ENCODE measurements at regions not wholly inside any gene's neighbourhood (a gene's known extent, or its start where the extent isn't known, plus 50 kb on each side); places are given as distances from the start of the nearest gene placed in this dataset.

DNA sequence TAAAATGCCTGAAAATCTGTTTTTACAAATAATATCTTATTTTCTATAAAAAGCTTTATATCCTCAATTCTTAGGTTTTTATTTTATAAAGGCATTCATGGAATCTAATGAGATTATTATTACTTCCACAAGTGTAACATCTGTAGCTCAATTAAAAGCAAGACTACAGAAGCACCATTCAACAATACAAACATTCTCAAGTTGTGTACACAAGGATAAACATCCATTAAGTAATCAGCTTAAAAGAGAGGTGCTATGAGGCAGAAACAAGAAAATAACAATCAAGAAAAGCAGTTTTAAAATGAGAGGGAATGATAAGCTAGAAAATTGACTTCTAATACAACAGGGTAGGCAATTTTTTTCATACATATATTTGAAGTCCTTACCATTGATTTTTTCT is 326.1 kb downstream of the MRPL39 start:
- Mint-ChIP-seq H3K27ac (no peak overlapping the region), H3K27me3 (ENCODE audit: low read depth) (peaks cover 4% of the 10 kb centered on the region), H3K9me3 (no peaks in the 10 kb centered on the region), H3K4me1 (no peaks in the 10 kb centered on the region), H3K36me3 (ENCODE audit: low read depth) (no peaks in the 10 kb centered on the region), H3K4me3 (no peak overlapping the region)
- TF ChIP-seq, protein P1, sequence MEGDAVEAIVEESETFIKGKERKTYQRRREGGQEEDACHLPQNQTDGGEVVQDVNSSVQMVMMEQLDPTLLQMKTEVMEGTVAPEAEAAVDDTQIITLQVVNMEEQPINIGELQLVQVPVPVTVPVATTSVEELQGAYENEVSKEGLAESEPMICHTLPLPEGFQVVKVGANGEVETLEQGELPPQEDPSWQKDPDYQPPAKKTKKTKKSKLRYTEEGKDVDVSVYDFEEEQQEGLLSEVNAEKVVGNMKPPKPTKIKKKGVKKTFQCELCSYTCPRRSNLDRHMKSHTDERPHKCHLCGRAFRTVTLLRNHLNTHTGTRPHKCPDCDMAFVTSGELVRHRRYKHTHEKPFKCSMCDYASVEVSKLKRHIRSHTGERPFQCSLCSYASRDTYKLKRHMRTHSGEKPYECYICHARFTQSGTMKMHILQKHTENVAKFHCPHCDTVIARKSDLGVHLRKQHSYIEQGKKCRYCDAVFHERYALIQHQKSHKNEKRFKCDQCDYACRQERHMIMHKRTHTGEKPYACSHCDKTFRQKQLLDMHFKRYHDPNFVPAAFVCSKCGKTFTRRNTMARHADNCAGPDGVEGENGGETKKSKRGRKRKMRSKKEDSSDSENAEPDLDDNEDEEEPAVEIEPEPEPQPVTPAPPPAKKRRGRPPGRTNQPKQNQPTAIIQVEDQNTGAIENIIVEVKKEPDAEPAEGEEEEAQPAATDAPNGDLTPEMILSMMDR (IDR thresholded peaks at IDR 0.05; ENCODE audit: unreplicated experiment in 3 of 3): no peak

DNA sequence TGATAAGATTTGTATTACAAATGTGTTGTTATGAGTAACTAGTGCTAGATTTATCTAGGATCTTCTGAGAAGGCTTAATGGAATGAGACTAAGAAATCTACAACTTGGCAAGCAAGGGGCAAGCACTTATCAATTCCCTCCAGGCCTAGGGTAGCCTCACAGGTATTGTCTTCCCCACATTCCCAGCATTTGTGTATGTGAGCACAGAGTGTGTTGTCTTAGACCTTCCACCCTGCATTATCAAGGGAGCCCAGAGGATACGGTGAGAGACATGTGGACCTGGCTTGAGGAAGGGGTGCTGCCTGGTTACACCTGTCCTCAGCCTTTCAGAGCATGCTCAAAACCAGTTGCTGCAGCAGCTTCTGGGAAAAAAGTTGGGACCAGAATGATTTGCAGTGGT is 327.2 kb downstream of the MRPL39 start:
- TF ChIP-seq, protein P1 (IDR thresholded peaks at IDR 0.05; ENCODE audit: unreplicated experiment in 3 of 3): no peak
- Mint-ChIP-seq H3K27me3 (ENCODE audit: low read depth) (peaks cover 4% of the 10 kb centered on the region), H3K9me3 (no peaks in the 10 kb centered on the region), H3K27ac (no peak overlapping the region), H3K4me1 (no peaks in the 10 kb centered on the region), H3K4me3 (no peak overlapping the region), H3K36me3 (ENCODE audit: low read depth) (no peaks in the 10 kb centered on the region)

GRCh38 chr21:25273959-25274358 is 333.3 kb downstream of the MRPL39 start:
- Mint-ChIP-seq H3K4me3 (no peak overlapping the region), H3K27ac (no peak overlapping the region), H3K36me3 (ENCODE audit: low read depth) (no peaks in the 10 kb centered on the region), H3K4me1 (no peaks in the 10 kb centered on the region), H3K9me3 (no peaks in the 10 kb centered on the region), H3K27me3 (ENCODE audit: low read depth) (peaks cover 5% of the 10 kb centered on the region)
- TF ChIP-seq, protein P1 (IDR thresholded peaks at IDR 0.05; ENCODE audit: unreplicated experiment in 3 of 3): no peak

DNA sequence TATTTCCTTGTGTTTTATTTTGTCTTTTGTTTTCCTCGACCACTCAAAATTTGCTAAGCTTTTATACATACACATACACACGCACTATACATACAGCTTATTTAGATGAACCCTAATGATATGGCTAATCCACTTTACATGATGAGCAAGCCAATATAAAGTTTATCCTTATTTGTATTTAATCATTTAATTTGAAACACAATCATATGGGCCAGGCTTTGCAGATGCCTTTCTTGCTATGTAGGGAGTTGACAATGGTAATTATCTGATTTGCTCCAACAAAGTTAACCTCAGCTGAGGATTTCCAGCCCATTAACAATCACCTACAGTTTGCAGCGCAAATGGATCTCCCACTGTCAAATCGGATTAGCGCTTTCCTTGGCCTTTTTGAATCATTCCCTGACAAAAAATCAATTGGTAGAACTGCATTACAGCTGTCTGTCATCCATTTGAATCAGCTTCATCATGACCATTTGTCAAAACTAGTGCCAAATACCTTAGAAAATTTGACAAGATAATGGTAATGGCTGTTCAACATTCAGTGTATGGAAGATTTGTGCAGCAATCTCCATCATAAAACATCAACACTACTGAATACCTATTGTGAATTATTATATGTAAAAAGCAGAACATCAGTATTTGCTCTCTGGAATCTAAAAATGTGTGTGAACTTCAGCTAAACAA is 352.6 kb downstream of the MRPL39 start:
- peaks cover 5% of the 10 kb centered on the region for H3K9me3 Mint-ChIP-seq
- H3K27ac Mint-ChIP-seq: no peak overlapping the region
- H3K4me3 Mint-ChIP-seq: no peak overlapping the region
- H3K27me3 Mint-ChIP-seq (ENCODE audit: low read depth): no peaks in the 10 kb centered on the region
- no peaks in the 10 kb centered on the region for H3K4me1 Mint-ChIP-seq
- TF ChIP-seq, protein P1 (IDR thresholded peaks at IDR 0.05; ENCODE audit: unreplicated experiment in 3 of 3): no peak
- H3K36me3 Mint-ChIP-seq (ENCODE audit: low read depth): no peaks in the 10 kb centered on the region

DNA sequence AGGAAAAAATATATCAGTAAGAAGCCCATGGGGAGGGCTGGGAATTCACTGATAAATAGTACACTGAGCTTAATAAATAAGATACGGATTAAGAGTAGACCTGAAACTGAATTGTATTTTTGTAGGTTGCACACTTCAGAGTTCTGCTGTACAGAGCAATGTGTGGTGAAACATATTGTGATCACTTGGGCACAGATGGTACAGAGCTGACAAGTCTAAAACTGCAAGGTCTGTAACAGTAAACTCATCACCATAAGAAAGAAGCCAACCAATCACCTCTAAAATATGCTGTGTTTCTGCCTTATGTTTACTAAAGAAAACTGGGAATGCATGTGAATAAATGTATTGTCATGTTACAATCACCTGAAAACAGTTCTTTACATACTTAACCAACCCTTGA is 360.7 kb downstream of the MRPL39 start:
- no peak overlapping the region for H3K4me3 Mint-ChIP-seq
- no peaks in the 10 kb centered on the region for H3K9me3 Mint-ChIP-seq
- TF ChIP-seq, protein P1 (IDR thresholded peaks at IDR 0.05; ENCODE audit: unreplicated experiment in 3 of 3): no peak
- no peaks in the 10 kb centered on the region for H3K4me1 Mint-ChIP-seq
- no peaks in the 10 kb centered on the region for H3K27me3 Mint-ChIP-seq (ENCODE audit: low read depth)
- no peaks in the 10 kb centered on the region for H3K36me3 Mint-ChIP-seq (ENCODE audit: low read depth)
- no peak overlapping the region for H3K27ac Mint-ChIP-seq

DNA sequence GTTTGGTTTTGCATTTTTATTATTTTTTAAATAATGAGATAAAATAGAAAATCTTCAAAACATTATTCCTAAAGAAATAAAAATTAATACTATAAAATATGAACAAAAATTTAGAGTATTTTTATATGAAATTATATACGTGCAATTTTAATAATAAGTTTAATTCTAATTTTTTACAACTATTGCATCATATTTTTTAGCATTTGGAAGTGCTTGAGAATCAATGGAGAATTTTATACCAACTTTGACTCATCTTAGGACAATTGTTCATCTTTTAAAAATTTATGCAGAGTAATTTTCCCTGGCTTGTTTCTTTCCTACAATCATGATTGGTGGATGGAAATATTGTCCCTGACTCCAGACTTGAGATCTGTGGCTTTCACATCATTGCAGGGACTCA is 362.5 kb downstream of the MRPL39 start:
- Mint-ChIP-seq H3K9me3 (no peaks in the 10 kb centered on the region), H3K27ac (no peak overlapping the region), H3K36me3 (ENCODE audit: low read depth) (no peaks in the 10 kb centered on the region), H3K4me1 (no peaks in the 10 kb centered on the region), H3K27me3 (ENCODE audit: low read depth) (no peaks in the 10 kb centered on the region), H3K4me3 (no peak overlapping the region)
- TF ChIP-seq, protein P1 (IDR thresholded peaks at IDR 0.05; ENCODE audit: unreplicated experiment in 3 of 3): no peak

Measured in nephron (organoid).